COLO829 (cell line): ENCODE measurements at regions not wholly inside any gene's neighbourhood (a gene's known extent, or its start where the extent isn't known, plus 50 kb on each side); places are given as distances from the start of the nearest gene placed in this dataset.
"Not testable (repeated sequence)": the region's sequence is repeated elsewhere in the genome, so short reads cannot be mapped to it uniquely, and the experiment has no call there.

Source experiments
- DNase-seq: peaks from one replicate; pipeline ENCODE4 v3.0.0; 2012; ENCODE audit warnings: low spot score

DNA sequence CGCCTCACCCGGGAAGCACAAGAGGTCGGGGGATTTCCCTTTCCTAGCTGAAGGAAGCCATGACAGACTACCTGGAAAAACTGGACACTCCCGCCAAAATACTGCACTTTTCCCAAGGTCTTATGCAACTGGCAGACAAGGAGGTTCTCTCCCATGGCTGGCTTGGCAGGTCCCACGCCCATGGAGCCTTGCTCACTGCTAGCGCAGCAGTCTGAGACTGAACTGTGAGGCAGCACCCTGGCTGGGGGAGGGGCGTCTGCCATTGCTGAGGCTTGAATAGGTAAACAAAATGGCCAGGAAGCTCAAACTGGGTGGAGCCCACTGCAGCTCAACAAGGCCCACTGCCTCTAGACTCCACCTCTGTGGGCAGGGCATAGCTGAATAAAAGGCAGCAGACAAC lies 92.1 kb downstream of the C4BPA start:
- DNase-seq, result not testable (repeated sequence)

DNA sequence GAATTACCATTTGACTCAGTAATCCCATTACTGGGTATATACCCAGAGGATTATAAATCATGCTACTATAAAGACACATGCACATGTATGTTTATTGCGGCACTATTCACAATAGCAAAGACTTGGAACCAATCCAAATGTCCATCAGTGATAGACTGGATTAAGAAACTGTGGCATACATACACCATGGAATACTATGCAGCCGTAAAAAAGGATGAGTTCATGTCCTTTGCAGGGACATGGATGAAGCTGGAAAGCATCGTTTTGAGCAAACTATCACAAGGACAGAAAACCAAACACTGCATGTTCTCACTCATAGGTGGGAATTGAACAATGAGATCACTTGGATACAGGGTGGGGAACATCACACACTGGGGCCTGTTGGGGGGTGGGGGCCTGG lies 97.5 kb downstream of the C4BPA start:
- not testable (repeated sequence) for DNase-seq

DNA sequence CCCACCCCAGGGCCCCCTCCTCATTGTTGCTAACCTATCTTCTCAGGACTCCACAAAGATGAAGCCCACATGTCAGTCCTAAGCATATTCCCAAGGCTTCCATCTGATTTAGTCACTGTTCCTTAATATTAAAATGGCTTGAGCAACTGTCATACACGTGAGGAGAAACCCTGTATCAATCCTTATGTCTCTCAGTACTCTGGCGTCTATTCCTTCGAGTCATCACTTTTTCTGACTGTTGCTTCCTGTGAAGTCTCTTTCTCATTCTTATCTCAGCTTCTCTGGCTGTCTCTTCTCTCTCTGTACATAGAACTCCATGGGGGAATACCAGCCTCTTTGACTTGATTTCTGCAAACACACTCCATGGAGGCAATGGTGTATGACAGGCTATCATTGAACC lies 98.4 kb downstream of the C4BPA start:
- no peak for DNase-seq

DNA sequence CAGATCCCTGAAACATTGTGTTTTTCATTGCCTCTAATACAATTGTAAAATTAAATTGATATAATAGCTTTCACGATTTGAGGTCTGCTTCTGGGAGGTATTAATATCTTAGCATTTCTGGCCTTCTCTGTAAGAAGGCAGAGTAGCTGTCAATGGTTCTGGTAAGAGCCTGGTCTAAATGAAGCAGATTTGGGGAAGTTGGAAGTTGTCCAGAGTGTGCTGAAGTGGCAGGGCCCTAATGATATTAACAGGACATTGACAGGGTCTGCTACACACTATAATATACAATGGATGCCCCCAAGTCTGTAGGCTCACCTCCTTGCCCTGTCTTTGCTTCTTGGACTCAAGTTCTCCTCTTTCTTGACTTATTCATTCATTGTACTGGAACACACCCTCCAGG lies 99.5 kb downstream of the C4BPA start:
- DNase-seq, result no peak

DNA sequence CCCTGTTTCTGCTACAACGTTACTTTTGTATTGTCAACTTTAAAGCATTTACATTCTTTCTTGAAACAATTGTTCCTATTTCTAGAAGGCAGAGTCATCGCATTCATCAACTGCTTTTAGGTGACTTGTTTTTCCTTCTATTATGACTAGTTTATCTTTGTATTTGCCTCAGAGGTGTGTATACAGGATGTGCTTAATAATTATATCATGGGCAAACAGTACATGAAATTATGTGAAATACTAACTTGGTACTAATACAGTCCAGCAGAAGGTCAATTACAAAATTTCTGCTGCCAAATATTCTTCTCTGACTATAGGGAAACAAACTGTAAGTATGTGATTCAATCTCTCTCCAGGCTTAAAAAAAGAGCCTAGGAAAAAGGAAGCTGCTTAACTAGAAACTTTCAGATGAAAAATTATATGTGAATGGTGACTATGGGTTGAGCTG lies 101.6 kb downstream of the C4BPA start:
- no peak for DNase-seq

DNA sequence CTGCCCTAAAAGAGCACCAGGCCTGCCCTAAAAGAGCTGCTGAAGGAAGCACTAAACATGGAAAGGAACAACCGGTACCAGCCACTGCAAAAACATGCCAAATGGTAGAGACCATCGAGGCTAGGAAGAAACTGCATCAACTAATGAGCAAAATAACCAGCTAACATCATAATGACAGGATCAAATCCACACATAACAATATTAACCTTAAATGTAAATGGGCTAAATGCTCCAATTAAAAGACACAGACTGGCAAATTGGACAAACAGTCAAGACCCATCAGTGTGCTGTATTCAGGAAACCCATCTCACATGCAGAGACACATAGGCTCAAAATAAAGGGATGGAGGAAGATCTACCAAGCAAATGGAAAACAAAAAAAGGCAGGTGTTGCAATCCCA lies 104.7 kb downstream of the C4BPA start:
- DNase-seq, result not testable (repeated sequence)

DNA sequence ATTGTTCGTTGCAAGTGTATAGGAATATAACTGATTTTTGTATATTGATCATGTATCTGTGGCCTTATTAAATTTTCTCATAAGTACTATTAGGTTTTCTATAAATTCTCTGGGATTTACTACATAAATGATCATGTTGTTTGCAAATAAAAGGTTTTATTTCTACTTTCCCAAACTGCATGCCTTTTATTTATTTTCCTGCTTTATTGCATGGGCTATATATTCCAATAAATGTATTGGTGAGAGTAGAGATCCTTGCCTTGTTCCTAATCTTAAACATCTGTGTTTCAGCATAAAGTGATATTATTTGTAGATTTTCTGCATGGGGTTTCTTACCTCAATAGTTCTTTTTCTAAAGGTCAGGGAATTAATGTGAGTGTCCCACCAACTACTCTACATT lies 107.0 kb upstream of the CD55 start:
- DNase-seq, result no peak

DNA sequence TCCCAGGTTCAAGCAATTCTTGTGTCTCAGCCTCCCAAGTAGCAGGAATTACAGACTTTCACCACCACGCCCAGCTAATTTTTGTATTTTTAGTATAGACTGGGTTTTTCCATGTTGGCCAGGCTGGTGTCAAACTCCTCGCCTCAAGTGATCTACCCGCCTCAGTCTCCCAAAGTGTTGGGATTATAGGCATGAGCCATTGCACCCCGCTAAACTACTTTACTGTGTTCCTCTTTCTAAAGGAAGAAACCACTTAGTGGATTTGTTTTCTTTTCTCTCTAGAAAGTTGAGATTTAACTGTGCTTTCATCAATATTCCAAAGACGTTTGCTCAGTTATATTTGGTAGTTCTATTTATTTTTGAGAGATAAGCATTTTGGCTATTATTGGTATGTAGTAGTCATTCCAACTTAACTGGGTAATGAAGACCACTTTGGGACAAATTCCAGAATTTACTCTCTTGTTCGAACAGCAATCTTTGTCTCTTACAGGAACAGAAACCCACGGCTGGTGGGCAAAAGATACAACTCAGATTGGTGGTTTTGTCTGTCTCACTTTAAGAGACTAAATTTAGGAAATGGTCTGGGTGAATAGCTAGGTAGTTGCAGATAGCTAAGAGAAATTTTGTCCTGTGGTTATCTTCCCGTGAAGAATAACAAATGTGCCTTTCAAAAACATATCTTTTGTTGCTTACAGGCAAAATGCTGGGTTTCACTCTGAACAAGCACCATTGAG lies 103.5 kb upstream of the CD55 start:
- DNase-seq, result no peak

DNA sequence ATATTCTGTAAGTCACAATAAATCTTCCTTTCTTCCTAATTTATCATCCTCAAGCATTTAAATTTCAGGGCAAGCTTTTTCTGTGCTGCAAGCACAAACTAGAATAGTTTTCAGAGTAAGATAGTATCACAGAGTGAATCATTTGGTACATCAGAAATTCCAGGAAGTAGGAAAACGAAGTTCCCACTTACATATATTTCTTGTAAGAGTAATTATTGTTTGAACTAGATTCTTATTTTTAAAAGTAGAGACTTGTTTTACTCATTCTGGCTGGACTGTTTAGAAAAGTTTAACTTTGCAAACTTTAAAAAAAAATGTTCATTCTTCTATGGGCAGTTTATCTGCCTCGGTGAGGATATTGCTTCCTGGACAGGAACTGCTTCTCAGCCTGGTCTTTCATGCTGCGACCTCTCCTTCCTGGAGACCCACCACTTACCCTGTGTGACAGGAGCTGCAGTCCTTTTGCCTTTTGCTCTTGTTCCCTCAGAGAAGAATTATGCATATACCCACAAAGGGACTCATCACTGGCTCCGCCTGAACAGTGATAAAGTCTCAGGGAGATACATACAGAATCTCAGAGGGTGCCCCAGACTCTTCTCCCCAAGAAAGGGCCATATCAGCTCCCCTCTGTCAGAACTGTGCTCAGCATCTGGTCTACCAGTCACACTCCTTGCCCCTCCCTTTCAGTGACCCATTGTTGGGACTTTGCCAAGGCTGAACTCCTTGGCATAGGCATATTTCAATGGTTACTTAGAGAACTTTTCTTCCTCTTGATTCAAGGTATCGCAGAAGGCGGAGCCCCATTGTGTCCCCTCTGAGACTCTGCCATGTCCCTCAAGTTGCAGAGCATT lies 102.7 kb upstream of the CD55 start:
- DNase-seq, result peak; percentile 50

DNA sequence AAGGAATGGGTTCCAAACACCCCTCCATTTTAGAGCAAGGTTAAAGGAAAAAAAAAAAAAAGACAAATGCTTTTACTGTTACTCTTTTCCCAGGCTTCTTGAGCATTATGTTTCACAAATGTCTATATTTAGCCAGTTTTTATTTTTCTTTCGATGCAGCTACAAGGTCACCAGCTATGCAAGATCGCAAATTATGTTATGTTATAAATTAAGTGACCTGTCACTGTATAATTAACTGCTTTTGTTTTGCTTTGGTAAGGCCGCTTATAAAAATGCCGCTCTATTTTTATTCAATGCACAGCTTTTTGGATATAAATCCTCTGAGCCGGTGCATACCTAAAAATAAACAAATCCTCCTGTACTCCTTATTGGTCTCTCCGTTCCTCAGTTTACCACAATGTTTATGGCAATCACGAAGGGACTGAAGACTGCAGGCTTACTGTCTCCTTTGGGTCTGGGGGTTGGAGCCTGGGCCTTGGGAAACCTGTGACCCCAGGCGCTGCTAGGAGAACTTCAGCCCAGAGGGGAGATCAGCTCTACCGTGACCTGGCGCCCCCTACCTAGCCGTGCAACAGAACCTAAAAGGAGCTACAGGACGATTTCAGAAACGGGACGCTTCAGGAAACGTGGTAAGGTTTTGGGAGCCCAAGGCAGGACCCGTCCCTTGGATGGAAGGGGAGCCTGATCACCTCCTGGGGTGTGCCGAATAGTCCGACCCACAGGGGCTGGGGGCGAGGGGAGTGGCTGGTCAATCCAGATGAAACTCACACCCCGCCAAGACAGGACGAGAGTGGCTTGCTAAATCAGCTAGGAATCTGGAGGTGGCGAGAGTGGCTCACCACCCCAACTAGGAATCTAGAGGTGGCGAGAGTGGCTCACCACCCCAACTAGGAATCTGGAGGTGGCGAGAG lies 101.2 kb upstream of the CD55 start:
- no peak for DNase-seq

DNA sequence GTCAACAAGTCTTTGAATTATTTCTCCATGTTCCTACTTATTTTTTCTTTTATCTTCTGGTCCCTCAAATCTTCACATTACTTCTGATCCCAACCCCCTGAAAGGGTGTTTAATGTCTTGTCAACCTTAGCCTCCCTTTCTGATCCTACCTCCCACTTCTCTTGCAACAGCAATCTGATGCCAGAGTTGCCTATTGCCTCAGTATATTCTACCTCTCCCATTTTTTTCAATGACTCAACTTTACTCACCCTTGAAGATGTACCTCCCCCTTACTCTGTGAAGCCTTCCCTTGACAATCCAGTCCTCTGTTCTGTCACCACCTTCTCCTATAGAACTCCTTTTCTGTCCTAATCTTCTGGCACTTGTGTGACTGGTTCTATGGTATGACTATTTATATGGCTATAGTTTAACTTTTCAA lies 99.5 kb upstream of the CD55 start:
- peak; percentile 63 for DNase-seq

DNA sequence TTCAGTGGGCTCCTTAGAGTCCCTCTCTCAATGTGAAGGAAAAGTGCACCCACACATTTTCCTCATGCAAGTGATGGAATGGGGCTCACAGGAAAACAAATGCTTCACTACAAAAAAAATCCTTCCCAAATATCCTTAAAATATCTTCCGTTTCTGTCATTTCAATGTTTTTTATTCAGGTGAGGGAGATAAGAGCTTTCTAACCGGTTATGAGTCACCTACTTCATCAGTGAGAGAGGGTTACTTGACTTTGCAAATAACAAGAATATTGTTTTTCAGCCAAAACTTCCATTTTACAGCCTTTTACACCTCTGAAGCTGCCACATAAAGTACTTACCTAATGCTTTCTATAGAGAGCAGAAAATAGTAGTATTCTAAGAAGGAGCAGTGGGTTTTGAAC lies 98.3 kb upstream of the CD55 start:
- DNase-seq, result peak; percentile 33

DNA sequence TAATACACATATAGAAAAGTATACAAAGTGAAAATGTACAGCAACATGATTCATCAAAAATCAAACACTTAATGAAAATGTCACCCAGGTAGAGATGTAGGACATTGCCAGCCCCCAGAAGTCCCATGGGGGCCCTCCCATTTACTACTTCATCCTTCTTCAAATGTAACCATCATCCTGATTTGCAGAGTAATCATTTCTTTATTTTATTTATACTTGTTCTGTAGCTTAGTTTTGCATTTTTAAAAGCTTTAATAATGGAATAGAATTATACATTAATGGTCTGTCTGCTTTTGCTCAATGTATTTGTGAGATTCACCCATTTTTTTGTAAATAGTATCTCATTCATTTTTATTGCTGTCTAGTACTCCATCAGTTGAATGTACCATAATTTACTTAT lies 96.8 kb upstream of the CD55 start:
- DNase-seq, result no peak

DNA sequence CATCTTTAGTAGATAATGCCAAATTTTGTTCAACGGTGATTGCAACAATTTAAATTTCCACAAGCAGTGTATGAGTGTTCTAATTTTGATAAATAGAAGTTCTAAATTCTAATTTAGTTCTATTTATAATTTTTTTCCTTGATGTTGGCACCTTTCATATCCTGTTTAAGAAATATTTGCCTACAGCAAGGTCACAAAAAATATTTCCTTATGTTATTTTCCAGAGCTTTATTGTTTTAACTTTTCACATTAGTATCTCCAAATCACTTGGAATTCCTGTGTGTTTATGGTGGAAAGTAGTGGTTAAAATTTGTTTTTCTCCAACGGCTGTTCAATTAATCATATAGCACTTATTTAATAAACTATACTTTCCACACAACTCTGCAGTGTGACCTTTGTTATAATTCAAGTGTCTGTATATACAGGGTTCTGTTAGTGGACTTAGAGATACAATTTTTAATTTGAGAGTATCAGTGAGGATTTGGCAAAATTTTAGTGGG lies 94.3 kb upstream of the CD55 start:
- DNase-seq, result no peak

DNA sequence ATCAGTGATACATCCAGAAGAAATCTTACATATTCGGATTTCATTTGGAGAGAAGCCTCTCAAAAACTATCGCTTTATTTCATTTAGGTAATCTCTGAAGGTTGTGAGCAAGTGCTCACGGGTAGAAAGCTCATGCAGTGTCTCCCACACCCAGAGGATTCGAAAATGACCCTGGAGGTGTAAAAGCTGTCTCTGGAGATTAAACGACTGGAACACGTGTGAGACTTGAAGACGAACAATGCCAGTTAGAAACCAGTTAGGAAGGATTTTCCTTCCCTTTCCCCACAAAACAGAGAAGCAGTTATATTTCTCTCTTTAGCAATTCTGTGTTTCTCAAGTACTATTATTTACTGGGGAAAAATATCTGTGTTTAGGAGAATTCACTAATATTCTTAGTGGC lies 92.5 kb upstream of the CD55 start:
- DNase-seq, result no peak

DNA sequence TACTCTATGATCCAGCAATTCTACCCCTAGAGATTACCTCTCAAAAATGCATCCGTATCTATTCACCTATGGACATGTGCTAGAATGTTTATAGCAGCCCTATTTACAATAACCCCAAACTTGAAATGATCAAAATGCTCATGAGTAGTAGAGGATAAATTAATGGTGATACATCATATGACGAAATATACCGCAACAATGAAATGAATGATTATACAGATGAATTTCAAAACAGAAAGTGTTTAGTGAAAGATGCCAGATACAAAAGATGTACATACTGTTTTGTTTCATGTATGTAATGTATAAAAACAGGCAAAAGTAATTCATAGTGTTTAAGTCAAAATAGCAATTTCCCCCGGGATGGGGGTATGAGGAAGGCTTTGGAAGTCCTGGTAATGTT lies 91.0 kb upstream of the CD55 start:
- no peak for DNase-seq

DNA sequence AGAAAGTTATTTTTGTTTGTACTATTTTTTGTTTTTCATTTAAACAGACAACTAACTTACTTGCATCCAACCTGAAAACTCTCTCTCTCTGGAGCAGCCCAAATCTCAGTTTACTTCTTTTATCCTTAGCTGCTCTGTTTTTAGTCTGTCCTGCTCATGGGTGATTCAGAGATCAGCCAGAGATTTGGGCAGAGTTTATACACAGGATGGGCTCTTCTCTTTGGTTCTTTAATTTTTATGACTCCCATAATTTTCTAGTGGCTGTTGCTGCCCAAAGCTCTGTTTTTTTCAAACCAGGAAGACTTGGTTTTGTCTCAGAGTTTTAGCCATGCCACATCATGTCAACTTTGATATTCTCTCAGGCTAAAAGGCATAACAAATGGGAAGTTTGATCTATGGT lies 86.8 kb upstream of the CD55 start:
- no peak for DNase-seq

DNA sequence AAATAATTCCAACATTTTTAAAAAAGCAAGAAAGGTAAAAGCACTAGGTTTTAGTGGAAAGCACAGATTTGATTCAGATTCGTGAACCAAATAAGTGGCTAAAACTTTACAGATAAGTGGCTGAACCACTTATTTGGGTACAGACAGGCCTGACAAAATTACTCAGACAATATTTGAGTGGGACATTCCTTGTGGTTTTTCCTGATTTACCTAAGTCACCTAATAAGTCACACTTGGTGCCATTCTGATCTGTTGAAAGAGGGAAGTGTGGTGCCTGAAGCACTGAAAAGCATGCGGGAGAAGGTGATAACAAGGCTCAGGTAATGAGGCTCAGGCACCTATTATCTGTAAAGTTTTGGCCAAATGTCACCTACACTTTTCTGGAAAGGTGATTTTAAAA lies 81.6 kb upstream of the CD55 start:
- no peak for DNase-seq

DNA sequence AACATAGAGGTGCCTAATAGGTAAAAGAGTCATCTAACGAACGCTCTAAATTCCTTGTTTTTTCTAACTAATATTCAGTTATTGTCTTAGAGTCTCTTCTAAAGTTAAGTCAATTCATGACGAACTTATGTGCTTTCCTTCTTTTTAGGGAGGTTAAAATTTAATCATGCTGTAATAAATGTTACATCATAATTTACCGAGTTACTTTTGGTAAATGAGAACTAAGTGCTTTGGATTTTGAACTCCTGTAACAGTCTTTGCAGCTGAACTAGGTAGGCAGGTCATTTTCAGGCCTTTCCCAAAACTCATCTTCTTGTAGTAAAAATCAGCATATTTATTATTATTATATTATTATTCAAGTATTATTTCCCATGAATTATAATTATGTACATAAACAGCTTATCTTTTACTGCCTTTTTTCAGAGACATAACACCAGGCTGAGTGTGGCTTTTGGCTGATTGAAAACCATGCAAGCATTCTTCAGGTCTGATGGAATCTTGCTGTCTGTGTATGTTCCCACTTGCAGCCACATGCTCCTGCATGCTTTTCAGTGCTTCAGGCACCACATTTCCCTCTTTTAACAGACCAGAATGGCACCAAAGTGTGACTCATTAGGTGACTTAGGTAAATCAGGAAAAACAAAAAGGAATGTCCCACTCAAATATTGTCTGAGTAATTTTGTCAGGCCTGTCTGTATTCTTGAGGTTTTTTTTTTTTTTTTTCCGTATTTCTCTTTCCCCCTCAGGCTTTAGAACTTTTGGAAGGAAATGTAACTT lies 81.0 kb upstream of the CD55 start:
- no peak for DNase-seq

DNA sequence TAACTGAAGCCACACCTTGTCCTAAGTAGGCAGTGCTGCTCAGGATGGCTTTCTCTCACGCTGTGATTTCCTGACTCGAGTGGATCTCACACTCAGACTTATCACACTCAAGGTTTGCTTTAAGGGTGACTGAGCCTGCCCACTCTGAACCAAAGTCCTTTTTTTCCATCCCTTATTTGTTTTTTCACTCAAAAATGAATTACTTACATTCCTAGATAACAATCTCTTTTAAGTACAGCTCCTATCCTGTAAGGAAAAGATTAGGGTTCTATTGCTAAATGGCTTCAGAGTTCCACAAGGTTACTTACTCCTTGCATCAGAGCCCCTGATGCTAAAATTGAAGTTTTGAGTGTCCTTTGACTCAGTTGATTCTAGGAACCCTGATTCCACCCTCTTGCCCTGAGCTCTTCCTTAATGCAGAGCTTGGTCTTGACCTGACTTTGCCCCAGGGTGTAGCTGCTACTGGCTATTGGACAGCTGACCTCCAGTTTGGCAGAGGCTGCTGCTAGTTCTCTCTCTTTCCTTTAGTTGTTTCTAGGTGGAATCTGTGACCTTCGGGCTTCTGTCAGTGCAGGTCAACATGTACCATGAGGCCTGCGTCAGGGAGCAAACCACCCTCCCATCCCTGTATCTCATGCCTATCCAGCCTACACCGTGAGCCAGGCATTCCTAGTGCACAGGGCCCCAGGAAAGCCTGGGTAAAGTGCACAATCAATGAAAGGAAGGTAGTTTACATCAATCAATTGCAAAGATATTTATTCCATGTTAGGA lies 80.1 kb upstream of the CD55 start:
- no peak for DNase-seq
